ENCODE measurements at regions not wholly inside any gene's neighbourhood (a gene's known extent, or its start where the extent isn't known, plus 50 kb on each side); places are given as distances from the start of the nearest gene placed in this dataset.

DNA sequence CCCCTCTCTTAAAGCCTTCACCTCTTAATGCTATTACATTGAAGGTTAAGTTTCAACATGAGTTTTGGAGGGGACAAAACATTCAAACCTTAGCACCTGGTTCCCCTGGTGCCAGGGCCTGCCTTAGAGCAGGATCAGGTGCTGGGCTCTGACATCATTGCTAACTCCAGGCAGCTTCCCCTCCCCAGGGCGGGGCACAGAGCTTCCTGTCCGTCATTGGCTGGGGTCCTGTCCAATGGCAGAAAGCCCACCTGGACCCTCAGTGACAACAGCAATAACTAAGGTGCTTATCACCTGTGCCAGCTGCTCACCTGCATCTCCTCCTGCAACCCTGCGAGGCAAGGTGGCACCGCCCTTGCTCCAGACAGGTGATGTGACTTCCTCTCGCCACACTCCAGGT, 177.4 kb downstream of the NSG2 start:
- WGBS = 67% methylated on average over 2 of the region's 5 CpGs
- Histone ChIP-seq H3K9me3 (no peaks in the 10 kb centered on the region), H3K27ac (no peak overlapping the region), H3K27me3 (no peaks in the 10 kb centered on the region), H3K4me3 (no peak overlapping the region), H3K36me3 (no peaks in the 10 kb centered on the region), H3K4me1 (no peaks in the 10 kb centered on the region)
- TF ChIP-seq POLR2A (IDR thresholded peaks at IDR 0.05) (no peak), POLR2AphosphoS5 (IDR thresholded peaks at IDR 0.05) (no peak), EP300 (IDR thresholded peaks at IDR 0.05) (no peak)
- TF ChIP-seq, protein P1, sequence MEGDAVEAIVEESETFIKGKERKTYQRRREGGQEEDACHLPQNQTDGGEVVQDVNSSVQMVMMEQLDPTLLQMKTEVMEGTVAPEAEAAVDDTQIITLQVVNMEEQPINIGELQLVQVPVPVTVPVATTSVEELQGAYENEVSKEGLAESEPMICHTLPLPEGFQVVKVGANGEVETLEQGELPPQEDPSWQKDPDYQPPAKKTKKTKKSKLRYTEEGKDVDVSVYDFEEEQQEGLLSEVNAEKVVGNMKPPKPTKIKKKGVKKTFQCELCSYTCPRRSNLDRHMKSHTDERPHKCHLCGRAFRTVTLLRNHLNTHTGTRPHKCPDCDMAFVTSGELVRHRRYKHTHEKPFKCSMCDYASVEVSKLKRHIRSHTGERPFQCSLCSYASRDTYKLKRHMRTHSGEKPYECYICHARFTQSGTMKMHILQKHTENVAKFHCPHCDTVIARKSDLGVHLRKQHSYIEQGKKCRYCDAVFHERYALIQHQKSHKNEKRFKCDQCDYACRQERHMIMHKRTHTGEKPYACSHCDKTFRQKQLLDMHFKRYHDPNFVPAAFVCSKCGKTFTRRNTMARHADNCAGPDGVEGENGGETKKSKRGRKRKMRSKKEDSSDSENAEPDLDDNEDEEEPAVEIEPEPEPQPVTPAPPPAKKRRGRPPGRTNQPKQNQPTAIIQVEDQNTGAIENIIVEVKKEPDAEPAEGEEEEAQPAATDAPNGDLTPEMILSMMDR (IDR thresholded peaks at IDR 0.05) = no peak
- DNase-seq (ENCODE audit: low spot score in 2 of 2) = no peak

DNA sequence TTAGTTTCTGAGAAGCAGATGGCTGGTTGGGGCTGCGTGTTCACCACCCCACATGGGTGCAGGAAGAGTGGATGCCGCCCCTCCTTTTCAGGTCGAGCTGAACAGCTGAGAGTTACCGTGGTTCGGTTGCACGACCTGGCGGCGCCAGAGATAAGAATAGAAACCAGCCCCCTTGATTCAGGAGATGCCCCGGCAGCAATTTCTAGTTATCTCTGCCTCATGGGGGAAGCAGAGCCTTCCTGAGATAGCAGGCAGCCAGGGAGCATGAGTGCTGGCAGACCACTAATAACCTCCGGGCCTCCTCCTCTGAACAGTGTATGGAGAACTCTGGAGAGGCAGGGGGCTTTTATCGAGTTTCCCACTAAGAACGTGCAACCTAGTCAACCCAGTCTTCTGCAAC, 177.8 kb downstream of the NSG2 start:
- TF ChIP-seq, protein P1 (IDR thresholded peaks at IDR 0.05) = no peak
- TF ChIP-seq POLR2AphosphoS5 (IDR thresholded peaks at IDR 0.05) = no peak
- no peak for TF ChIP-seq POLR2A (IDR thresholded peaks at IDR 0.05)
- no peak for TF ChIP-seq EP300 (IDR thresholded peaks at IDR 0.05)
- no peak overlapping the region for H3K4me3 ChIP-seq
- no peaks in the 10 kb centered on the region for H3K27me3 ChIP-seq
- no peak for DNase-seq (ENCODE audit: low spot score in 2 of 2)
- WGBS = 72% methylated on average over 12 of the region's 12 CpGs
- no peaks in the 10 kb centered on the region for H3K9me3 ChIP-seq
- H3K4me1 ChIP-seq = no peaks in the 10 kb centered on the region
- no peak overlapping the region for H3K27ac ChIP-seq
- H3K36me3 ChIP-seq = no peaks in the 10 kb centered on the region

DNA sequence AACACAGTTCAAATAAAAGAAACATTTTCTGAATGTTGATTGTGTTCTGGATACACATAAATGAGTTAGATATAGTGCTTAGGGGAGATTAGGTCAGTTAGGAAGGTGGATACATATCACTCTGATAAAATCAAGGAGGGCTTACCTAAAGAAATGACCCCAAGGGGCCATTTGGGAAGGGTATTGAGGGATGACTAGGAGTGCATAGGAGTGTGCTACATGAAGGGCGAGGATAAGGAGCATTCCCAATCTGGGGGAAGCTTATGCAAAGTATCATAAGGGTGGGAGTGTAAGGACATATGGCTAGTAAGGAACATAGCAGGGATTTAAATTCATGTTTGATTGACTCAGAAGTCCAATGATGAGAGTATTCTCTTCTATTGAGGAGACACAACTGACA, 183.6 kb downstream of the NSG2 start:
- no peaks in the 10 kb centered on the region for H3K27me3 ChIP-seq
- H3K27ac ChIP-seq = no peak overlapping the region
- TF ChIP-seq POLR2AphosphoS5 (IDR thresholded peaks at IDR 0.05) = no peak
- no peak overlapping the region for H3K4me3 ChIP-seq
- H3K36me3 ChIP-seq = no peaks in the 10 kb centered on the region
- no peaks in the 10 kb centered on the region for H3K9me3 ChIP-seq
- no peaks in the 10 kb centered on the region for H3K4me1 ChIP-seq
- no peak for DNase-seq (ENCODE audit: low spot score in 2 of 2)
- 97% methylated on average over 1 of the region's 1 CpG for WGBS

DNA sequence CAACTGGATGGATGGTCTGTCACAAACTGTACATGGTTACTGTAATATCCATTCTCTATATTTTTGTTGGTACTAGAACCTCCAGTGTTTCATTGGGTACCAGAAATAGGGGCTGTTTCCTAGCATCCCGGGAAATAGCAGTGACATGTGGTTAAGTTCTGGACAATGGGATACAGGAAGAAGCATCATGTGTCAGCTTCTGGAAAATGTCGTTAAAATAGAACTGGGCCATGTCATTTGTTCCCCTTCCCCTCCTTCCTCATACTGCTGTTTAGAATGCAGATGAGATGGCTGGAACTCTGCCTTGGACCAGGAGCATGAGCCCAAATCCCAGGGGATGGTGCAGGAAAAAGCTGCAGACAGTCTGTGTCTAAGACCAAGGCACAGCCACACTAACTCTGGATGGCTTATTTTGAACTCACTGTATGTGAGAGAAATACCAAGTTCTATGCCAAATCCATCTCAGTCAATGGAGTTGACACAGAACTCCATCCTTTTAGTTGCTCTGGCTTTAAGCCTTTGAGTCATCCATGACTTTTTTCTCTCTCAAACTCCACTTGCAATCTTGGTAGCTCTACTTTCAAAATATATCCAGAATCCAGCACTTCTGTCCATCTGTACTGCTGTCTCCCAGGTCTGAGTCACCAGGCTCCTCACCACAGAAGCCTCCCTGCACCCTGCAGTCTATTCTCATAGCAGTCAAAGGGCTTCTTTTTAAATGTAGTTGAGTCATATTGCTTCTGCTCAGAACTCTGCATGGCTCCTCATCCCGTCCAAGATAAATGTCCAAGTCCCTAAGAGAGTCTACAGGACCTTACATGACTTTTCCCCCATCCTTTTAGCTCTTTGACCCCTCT, 184.2 kb downstream of the NSG2 start:
- Histone ChIP-seq H3K36me3 (no peaks in the 10 kb centered on the region), H3K27me3 (no peaks in the 10 kb centered on the region), H3K27ac (no peak overlapping the region), H3K4me1 (no peaks in the 10 kb centered on the region), H3K9me3 (no peaks in the 10 kb centered on the region), H3K4me3 (no peak overlapping the region)
- no peak for DNase-seq (ENCODE audit: low spot score in 2 of 2)
- TF ChIP-seq, protein P1 (IDR thresholded peaks at IDR 0.05) = no peak
- no peak for TF ChIP-seq POLR2AphosphoS5 (IDR thresholded peaks at IDR 0.05)
- no peak for TF ChIP-seq POLR2A (IDR thresholded peaks at IDR 0.05)
- 61% methylated on average over 3 of the region's 3 CpGs for WGBS

DNA sequence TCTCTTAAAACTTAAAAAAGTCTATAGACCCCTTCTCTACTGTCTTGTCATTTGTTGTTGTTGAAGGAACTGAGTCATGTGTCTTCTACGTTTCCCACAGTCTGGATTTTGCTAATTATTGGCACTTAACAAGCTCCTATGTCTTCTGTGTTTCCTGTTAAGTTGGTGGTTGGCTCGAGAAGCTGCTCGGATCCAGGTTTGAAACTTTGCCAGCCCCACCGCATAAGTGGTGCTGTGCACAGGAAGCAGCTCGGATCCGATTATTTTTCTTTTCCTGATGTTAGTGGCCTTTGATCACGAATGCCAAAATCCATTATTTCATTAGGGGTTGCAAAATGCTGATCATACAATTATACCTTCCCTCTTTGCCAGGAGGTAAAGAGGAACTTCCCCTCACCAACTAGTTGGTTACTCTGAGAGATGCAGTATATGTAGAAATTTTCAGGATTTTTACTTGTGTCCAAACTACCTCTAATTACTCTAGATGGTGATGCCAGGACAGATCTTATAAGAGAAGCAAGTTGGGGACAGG, 186.5 kb downstream of the NSG2 start:
- Histone ChIP-seq H3K4me1 (no peaks in the 10 kb centered on the region), H3K36me3 (no peaks in the 10 kb centered on the region), H3K4me3 (no peak overlapping the region), H3K27ac (no peak overlapping the region), H3K27me3 (no peaks in the 10 kb centered on the region), H3K9me3 (no peaks in the 10 kb centered on the region)
- DNase-seq (ENCODE audit: low spot score in 2 of 2) = no peak
- TF ChIP-seq POLR2AphosphoS5 (IDR thresholded peaks at IDR 0.05) (no peak), POLR2A (IDR thresholded peaks at IDR 0.05) (no peak)
- WGBS = 10% methylated on average over 7 of the region's 7 CpGs

DNA sequence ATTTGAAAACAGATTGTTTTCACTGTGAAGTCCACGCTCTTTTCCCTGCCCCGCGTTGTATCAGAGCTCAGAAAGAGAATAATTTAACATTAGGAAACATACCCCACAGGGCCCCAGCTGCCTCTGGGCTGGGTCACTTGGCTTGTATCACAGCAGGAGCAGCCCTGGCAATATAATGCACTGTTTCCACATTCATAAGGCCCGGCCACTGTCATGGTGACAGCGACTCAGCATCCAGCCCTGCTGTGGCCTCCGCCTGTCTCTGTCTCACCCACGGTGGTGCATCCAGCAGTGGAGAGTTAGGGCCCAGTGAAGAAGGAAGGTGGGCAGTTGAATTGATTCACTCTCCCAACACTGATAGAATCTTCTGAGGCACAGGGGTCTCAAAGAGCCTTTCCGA, 188.9 kb downstream of the NSG2 start:
- Histone ChIP-seq H3K4me1 (no peaks in the 10 kb centered on the region), H3K4me3 (no peak overlapping the region), H3K9me3 (no peaks in the 10 kb centered on the region), H3K36me3 (no peaks in the 10 kb centered on the region), H3K27ac (no peak overlapping the region), H3K27me3 (no peaks in the 10 kb centered on the region)
- no peak for TF ChIP-seq POLR2A (IDR thresholded peaks at IDR 0.05)
- TF ChIP-seq POLR2AphosphoS5 (IDR thresholded peaks at IDR 0.05) = no peak
- TF ChIP-seq EP300 (IDR thresholded peaks at IDR 0.05) = no peak
- TF ChIP-seq, protein P1 (IDR thresholded peaks at IDR 0.05) = no peak
- 56% methylated on average over 8 of the region's 8 CpGs for WGBS
- no peak for DNase-seq (ENCODE audit: low spot score in 2 of 2)

All from suprapubic skin (tissue), 4 donors.